ENCODE measurements at regions not wholly inside any gene's neighbourhood (a gene's known extent, or its start where the extent isn't known, plus 50 kb on each side); places are given as distances from the start of the nearest gene placed in this dataset.

DNA sequence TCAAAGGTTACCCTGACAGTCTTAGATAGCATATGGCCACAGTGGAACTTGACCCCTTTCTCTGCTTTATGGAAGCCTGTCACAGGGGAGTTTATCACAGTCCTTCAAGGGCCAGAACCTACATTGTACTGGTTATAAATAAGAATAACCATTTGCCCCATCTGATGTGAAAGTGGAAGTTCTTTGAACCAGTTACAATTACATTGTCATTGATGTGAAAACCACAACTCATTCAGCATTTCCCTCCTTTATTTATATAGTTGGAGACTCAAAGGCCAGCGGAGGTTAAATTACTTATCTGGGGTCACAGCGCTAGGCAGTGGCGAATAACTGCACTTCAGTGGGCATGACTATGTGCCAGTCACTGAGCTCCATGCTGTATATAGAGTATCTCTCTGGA lies 60.5 kb upstream of the TBC1D5 start:
- TF ChIP-seq, protein P1, sequence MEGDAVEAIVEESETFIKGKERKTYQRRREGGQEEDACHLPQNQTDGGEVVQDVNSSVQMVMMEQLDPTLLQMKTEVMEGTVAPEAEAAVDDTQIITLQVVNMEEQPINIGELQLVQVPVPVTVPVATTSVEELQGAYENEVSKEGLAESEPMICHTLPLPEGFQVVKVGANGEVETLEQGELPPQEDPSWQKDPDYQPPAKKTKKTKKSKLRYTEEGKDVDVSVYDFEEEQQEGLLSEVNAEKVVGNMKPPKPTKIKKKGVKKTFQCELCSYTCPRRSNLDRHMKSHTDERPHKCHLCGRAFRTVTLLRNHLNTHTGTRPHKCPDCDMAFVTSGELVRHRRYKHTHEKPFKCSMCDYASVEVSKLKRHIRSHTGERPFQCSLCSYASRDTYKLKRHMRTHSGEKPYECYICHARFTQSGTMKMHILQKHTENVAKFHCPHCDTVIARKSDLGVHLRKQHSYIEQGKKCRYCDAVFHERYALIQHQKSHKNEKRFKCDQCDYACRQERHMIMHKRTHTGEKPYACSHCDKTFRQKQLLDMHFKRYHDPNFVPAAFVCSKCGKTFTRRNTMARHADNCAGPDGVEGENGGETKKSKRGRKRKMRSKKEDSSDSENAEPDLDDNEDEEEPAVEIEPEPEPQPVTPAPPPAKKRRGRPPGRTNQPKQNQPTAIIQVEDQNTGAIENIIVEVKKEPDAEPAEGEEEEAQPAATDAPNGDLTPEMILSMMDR (IDR thresholded peaks at IDR 0.05) = no peak
- H3K4me3 ChIP-seq = no peak overlapping the region
- intact Hi-C loops (cut with DNase I, micrococcal nuclease) = no loop called here
- DNase-seq (no peak), ATAC-seq (no peak)
- H3K36me3 ChIP-seq (ENCODE audit: low read depth) = no peaks in the 10 kb centered on the region
- H3K4me1 ChIP-seq (ENCODE audit: low read depth) = no peaks in the 10 kb centered on the region
- H3K9me3 ChIP-seq = no peaks in the 10 kb centered on the region

DNA sequence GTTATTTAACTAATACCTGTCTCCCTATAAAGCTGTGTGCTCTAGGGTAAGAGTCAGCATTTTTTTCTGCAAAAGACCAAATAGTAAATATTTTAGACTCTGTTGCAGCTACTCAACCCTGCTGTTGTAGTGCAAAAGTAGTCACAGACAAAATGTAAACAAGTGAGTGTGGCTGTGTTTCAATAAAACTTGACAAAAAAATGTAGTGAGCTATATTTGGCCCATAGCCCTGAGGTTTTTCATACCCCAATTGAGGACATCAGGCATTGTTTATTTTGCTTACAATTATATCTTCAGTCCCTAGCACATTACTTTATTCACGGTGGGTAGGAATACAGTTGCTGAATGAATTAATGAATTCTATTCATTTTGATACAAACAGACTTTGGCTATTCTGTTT lies 58.7 kb upstream of the TBC1D5 start:
- ATAC-seq (no peak), DNase-seq (no peak)
- intact Hi-C loops (cut with DNase I, micrococcal nuclease) = no loop called here
- Histone ChIP-seq H3K9me3 (no peaks in the 10 kb centered on the region), H3K36me3 (ENCODE audit: low read depth) (no peaks in the 10 kb centered on the region), H3K4me3 (no peak overlapping the region), H3K4me1 (ENCODE audit: low read depth) (no peaks in the 10 kb centered on the region)
- TF ChIP-seq, protein P1 (IDR thresholded peaks at IDR 0.05) = no peak

DNA sequence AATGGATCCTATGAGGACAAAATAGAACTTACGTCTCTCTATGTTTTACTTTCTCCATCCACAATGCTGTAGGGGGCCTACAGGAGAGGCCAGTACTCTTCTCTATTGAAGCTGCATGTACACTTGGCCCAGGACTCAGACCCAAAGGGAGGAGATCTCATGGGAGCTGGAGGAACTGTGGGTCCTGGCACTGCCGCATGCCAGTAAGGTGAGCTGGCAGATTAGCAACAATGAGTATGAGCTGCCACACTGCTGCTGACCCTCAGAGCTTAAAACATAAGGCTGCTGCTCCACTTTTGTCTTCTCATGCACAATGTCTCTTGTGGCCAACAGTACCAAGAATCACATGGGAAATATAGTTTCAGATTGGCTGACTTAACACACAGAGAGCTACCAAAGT lies 57.8 kb upstream of the TBC1D5 start:
- intact Hi-C loops (cut with DNase I, micrococcal nuclease) = no loop called here

DNA sequence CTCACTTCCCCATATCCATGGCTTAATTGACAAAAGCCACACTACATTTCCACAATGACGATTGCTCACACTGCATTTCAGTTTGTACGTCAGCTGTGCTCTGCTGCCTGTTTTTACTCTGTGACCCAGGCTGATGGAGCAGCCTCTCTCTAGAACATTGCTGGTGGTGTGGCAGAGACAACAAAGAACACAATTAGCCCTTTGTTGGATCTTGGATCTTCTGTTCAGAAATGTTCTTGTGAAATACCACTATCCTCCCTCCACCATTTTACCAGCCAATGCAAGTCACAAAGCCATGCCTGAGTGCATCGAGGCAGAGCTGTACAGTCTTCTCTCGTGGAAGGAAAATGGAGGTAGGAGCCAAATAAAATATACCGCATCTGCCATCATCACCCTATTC lies 56.9 kb upstream of the TBC1D5 start:
- Histone ChIP-seq H3K4me1 (ENCODE audit: low read depth) (no peaks in the 10 kb centered on the region), H3K36me3 (ENCODE audit: low read depth) (no peaks in the 10 kb centered on the region), H3K9me3 (no peaks in the 10 kb centered on the region), H3K4me3 (no peak overlapping the region)
- ATAC-seq = no peak
- intact Hi-C loops (cut with DNase I, micrococcal nuclease) = no loop called here
- TF ChIP-seq, protein P1 (IDR thresholded peaks at IDR 0.05) = no peak
- DNase-seq = no peak

More for the DNA sequence above, 57.8 kb upstream of the TBC1D5 start:
- Histone ChIP-seq H3K4me1 (ENCODE audit: low read depth) (no peaks in the 10 kb centered on the region), H3K4me3 (no peak overlapping the region), H3K9me3 (no peaks in the 10 kb centered on the region), H3K36me3 (ENCODE audit: low read depth) (no peaks in the 10 kb centered on the region)
- DNase-seq = no peak
- no peak for ATAC-seq
- TF ChIP-seq, protein P1 (IDR thresholded peaks at IDR 0.05) = no peak

DNA sequence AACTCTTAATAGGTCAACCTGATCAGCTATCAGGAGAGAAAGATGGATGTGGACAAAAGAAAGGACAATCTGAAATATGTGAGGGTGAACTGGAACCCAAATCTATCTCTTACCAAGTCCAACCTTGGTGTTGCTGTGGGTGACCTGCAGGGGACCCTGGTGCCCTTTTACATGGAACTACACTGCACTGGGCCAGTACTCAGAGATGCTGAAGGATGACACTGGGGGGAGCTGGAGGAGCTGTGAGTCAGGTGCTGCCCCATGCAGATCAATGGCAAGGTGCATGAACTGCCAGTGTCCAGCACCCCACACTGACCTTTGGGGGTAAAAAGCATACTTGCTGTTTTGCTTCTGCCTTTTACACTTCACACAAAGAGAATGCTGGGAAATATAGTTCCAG lies 55.6 kb upstream of the TBC1D5 start:
- Histone ChIP-seq H3K4me1 (ENCODE audit: low read depth) (no peaks in the 10 kb centered on the region), H3K4me3 (no peak overlapping the region), H3K9me3 (no peaks in the 10 kb centered on the region), H3K36me3 (ENCODE audit: low read depth) (no peaks in the 10 kb centered on the region)
- DNase-seq (no peak), ATAC-seq (no peak)
- intact Hi-C loops (cut with DNase I, micrococcal nuclease) = no loop called here
- TF ChIP-seq, protein P1 (IDR thresholded peaks at IDR 0.05) = no peak

DNA sequence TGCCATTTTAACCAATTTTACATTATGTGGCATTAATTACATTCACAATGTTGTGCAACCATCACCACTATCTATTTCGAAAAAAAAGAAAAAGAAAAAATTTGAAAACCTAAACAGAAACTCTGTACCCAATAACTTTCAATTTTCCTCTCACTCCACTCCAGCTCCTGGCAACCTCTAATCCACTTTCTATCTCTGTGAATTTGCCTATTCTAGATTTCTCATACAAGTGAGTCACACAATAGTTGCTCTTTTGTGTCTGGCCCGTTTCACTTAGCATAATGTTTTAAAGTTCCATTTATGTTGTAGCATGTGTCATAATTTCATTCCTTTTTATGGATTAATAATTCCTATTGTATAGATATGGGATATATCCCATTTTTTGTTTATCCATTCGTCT lies 53.3 kb upstream of the TBC1D5 start:
- TF ChIP-seq, protein P1 (IDR thresholded peaks at IDR 0.05) = no peak
- Histone ChIP-seq H3K36me3 (ENCODE audit: low read depth) (no peaks in the 10 kb centered on the region), H3K4me3 (no peak overlapping the region), H3K4me1 (ENCODE audit: low read depth) (no peaks in the 10 kb centered on the region), H3K9me3 (no peaks in the 10 kb centered on the region)
- ATAC-seq (no peak), DNase-seq (no peak)
- intact Hi-C loops (cut with DNase I, micrococcal nuclease) = no loop called here

Measured in mucosa of descending colon (tissue), 3 donors.